22Rv1 (cell line): ENCODE measurements at regions not wholly inside any gene's neighbourhood (a gene's known extent, or its start where the extent isn't known, plus 50 kb on each side); places are given as distances from the start of the nearest gene placed in this dataset.
A peak's percentile ranks its signal among the peaks of the same experiment; 100 is the strongest.

Experiments
- H3K27ac ChIP-seq: fragments of 450-650 bp; 2 replicates; pipeline ENCODE4 v1.5.1; 2017
- ZFX ChIP-seq: fragments of 450-650 bp; IDR thresholded peaks from 2 replicates; pipeline ENCODE4 v1.6.1; 2017; ENCODE audit warnings: antibody characterized with exemption, borderline replicate concordance
- TF ChIP-seq, protein P1 (sequence below): fragments of 450-650 bp; IDR thresholded peaks from 2 replicates; pipeline ENCODE4 v1.5.1; 2017; ENCODE audit warnings: mild to moderate bottlenecking

DNA sequence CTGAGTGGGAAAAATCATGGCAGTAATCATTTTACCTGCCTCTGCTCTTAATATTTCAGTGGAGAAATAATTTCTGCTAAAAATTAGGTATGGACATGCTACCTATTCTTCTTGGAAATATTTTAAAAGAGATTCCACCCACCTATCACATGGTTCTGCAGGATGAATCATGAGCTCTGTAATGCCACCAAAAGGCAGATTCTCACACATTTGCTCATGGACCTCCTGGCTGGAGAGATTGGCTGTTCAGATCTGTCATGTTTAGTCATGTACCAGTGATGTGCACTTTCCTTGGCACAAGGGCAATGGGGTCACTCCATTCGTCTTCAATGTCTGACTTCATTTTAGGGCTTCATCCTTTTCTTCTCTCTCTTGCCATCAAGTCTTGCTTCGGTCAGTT lies 101.8 kb upstream of the MBNL2 start:
- H3K27ac ChIP-seq: no peak overlapping the region
- TF ChIP-seq ZFX: no peak
- TF ChIP-seq, protein P1, sequence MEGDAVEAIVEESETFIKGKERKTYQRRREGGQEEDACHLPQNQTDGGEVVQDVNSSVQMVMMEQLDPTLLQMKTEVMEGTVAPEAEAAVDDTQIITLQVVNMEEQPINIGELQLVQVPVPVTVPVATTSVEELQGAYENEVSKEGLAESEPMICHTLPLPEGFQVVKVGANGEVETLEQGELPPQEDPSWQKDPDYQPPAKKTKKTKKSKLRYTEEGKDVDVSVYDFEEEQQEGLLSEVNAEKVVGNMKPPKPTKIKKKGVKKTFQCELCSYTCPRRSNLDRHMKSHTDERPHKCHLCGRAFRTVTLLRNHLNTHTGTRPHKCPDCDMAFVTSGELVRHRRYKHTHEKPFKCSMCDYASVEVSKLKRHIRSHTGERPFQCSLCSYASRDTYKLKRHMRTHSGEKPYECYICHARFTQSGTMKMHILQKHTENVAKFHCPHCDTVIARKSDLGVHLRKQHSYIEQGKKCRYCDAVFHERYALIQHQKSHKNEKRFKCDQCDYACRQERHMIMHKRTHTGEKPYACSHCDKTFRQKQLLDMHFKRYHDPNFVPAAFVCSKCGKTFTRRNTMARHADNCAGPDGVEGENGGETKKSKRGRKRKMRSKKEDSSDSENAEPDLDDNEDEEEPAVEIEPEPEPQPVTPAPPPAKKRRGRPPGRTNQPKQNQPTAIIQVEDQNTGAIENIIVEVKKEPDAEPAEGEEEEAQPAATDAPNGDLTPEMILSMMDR: no peak

GRCh38 chr13:97120976-97121375 lies 101.2 kb upstream of the MBNL2 start:
- H3K27ac ChIP-seq: no peak overlapping the region
- TF ChIP-seq ZFX: no peak
- TF ChIP-seq, protein P1: no peak

DNA sequence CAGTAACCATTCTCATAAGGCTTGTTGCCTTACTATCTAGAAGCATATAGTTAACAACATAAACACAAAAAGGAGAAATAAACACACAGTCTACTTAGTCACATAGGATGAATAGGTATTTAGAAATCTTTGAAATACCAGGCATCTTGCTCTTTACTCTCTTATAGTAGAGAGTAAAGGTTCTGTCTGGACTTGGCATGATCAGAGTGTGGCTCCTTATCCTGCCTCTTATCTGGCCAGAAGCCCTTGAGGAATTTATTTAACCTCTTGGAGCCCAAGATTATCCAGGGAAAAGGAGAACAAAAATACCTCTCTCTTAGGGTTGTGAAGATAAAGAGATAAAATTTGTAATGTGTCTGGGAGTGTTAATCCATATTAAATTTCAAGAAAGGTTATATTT lies 100.2 kb upstream of the MBNL2 start:
- TF ChIP-seq ZFX: no peak
- TF ChIP-seq, protein P1: no peak

DNA sequence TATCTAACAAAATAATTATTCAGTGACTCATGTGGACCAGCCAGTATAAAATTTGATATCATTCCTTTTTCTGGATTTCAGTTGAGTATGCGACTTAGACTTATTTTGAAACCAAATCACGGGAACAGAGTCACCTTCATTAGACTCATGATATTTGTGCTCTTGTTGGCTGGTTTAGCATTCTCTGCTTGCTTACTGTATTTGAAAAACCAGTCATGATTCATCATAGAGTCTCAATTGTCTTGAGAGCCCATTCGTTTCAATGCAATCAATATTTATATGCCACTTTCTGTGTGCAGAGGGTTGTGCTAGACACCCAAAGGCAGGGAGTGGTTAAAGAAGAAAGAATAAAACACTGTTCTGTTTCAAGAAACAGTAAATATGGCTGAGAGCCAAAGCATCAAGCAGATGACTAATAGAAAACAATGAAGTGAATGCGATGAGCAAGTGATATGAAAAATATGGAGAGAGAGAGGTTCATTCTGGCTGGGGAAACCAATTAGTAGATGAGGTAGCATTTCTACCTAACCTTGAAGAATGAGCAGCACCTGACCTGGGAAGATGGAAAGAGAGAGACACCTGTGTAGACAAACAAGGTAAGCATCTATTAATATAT lies 99.6 kb upstream of the MBNL2 start:
- TF ChIP-seq, protein P1: no peak
- no peak for TF ChIP-seq ZFX
- peak overlapping the region; percentile 46 for H3K27ac ChIP-seq

More for the DNA sequence above, 100.2 kb upstream of the MBNL2 start:
- peak overlapping the region; percentile 46 for H3K27ac ChIP-seq

DNA sequence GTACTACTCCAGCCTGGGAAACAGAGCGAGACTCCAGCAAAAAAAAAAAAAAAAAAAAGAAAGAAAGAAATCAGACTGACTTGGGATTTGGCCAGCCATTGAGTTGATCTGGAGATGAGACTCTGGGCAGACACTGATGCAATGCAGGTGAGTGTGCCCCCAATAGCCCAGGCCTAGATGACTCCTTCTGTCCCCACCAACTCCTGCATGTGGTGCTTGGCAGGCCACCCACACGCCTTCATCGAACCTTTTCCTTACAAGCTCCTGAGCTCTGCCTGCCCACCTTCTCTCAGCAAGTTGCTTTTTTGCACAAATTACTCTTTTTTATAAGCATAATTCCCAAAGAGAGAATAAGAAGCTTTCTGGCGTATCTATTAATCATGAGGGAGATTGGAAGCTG lies 97.9 kb upstream of the MBNL2 start:
- TF ChIP-seq ZFX: no peak
- TF ChIP-seq, protein P1: no peak
- H3K27ac ChIP-seq: no peak overlapping the region

- TF ChIP-seq, protein P1: no peak
- TF ChIP-seq ZFX: no peak
- no peak overlapping the region for H3K27ac ChIP-seq
Measured at GRCh38 chr13:97124915-97125809, 97.0 kb upstream of the MBNL2 start.
